DMS53 treated with DMSO at 0.1 percent for 48 hours (cell line): ENCODE measurements at regions not wholly inside any gene's neighbourhood (a gene's known extent, or its start where the extent isn't known, plus 50 kb on each side); places are given as distances from the start of the nearest gene placed in this dataset.

Experiments
- DNase-seq: peaks from one replicate; lab custom pipeline; 2025; ENCODE audit not compliant: unreplicated experiment; lab: John Stamatoyannopoulos, UW

GRCh38 chr5:116847960-116848359 lies 273.3 kb upstream of the SEMA6A start:
- no peak for DNase-seq

- no peak for DNase-seq
Measured at GRCh38 chr5:116844015-116844414, 269.4 kb upstream of the SEMA6A start.

- DNase-seq, result no peak
Measured at GRCh38 chr5:116842514-116842961, 267.9 kb upstream of the SEMA6A start.

- no peak for DNase-seq
Measured at GRCh38 chr5:116841734-116842133, 267.1 kb upstream of the SEMA6A start.

GRCh38 chr5:116838011-116838536 lies 263.5 kb upstream of the SEMA6A start:
- DNase-seq, result no peak

- no peak for DNase-seq
Measured at GRCh38 chr5:116834796-116835515, 260.3 kb upstream of the SEMA6A start.

GRCh38 chr5:116830079-116830478 lies 255.5 kb upstream of the SEMA6A start:
- DNase-seq, result no peak

- no peak for DNase-seq
Measured at GRCh38 chr5:116827078-116827477, 252.5 kb upstream of the SEMA6A start.

- DNase-seq, result no peak
Measured at GRCh38 chr5:116825486-116825885, 250.9 kb upstream of the SEMA6A start.

- DNase-seq, result no peak
Measured at GRCh38 chr5:116824751-116825438, 250.3 kb upstream of the SEMA6A start.

- DNase-seq, result no peak
Measured at GRCh38 chr5:116814626-116815385, 240.2 kb upstream of the SEMA6A start.

- DNase-seq, result no peak
Measured at GRCh38 chr5:116813906-116814305, 239.3 kb upstream of the SEMA6A start.

GRCh38 chr5:116813356-116813755 lies 238.7 kb upstream of the SEMA6A start:
- no peak for DNase-seq

GRCh38 chr5:116810951-116811350 lies 236.3 kb upstream of the SEMA6A start:
- DNase-seq, result no peak

GRCh38 chr5:116806836-116807235 lies 232.2 kb upstream of the SEMA6A start:
- DNase-seq, result no peak

GRCh38 chr5:116799401-116799800 lies 224.8 kb upstream of the SEMA6A start:
- no peak for DNase-seq

- DNase-seq, result no peak
Measured at GRCh38 chr5:116795189-116795588, 220.6 kb upstream of the SEMA6A start.

- DNase-seq, result no peak
Measured at GRCh38 chr5:116789522-116789921, 214.9 kb upstream of the SEMA6A start.

GRCh38 chr5:116788851-116789403 lies 214.3 kb upstream of the SEMA6A start:
- DNase-seq, result no peak

- DNase-seq, result no peak
Measured at GRCh38 chr5:116787570-116787969, 212.9 kb upstream of the SEMA6A start.

GRCh38 chr5:116785106-116785505 lies 210.5 kb upstream of the SEMA6A start:
- no peak for DNase-seq
